Small intestine (tissue), 7 donors: ENCODE measurements at regions not wholly inside any gene's neighbourhood (a gene's known extent, or its start where the extent isn't known, plus 50 kb on each side); places are given as distances from the start of the nearest gene placed in this dataset.

Experiments
- DNase-seq, 2 donors: peaks; one replicate each; pipeline versions ENCODE4 v3.0.0 to v3.0.0-alpha.2; 2013
- FAIRE-seq: peaks from 2 replicates; lab custom pipeline; 2012; peaks lifted over from hg19 to GRCh38; lab: Jason Lieb, UNC
- H3K27ac ChIP-seq, 3 donors: one replicate each; pipeline ENCODE4 v1.5.1; 2013; ENCODE audit warnings: low read length in 2 of 3, mild to moderate bottlenecking in 2 of 3, control low read depth in 1 of 3, inconsistent platforms in 1 of 3, low read depth in 1 of 3, moderate library complexity in 1 of 3
- H3K27me3 ChIP-seq, 3 donors: one replicate each; pipeline ENCODE4 v1.6.1; 2013; ENCODE audit warnings: low read length in 3 of 3, inconsistent platforms in 1 of 3; ENCODE audit not compliant: control insufficient read depth in 3 of 3, insufficient read depth in 3 of 3
- H3K36me3 ChIP-seq, 3 donors: one replicate each; pipeline ENCODE4 v1.6.1; 2013; ENCODE audit warnings: low read length in 3 of 3, inconsistent platforms in 1 of 3, low read depth in 1 of 3, mild to moderate bottlenecking in 1 of 3, moderate library complexity in 1 of 3; ENCODE audit not compliant: control insufficient read depth in 3 of 3, insufficient read depth in 2 of 3
- H3K4me1 ChIP-seq, 3 donors: one replicate each; pipeline ENCODE4 v1.6.1; 2013; ENCODE audit warnings: low read length in 2 of 3, inconsistent platforms in 1 of 3, low read depth in 1 of 3, mild to moderate bottlenecking in 1 of 3, moderate library complexity in 1 of 3; ENCODE audit not compliant: control insufficient read depth in 3 of 3, insufficient read depth in 2 of 3
- H3K4me3 ChIP-seq, 3 donors: one replicate each; pipeline ENCODE4 v1.5.1; 2013; ENCODE audit warnings: low read length in 3 of 3, control low read depth in 1 of 3, inconsistent platforms in 1 of 3, low read depth in 1 of 3, mild to moderate bottlenecking in 1 of 3, moderate library complexity in 1 of 3
- H3K9me3 ChIP-seq, 2 donors: one replicate each; pipeline ENCODE4 v1.6.1; 2013; ENCODE audit warnings: low read depth in 1 of 2, low read length in 1 of 2; ENCODE audit not compliant: control insufficient read depth in 2 of 2, insufficient read depth in 1 of 2
- WGBS, 3 donors: extraction: QIAGEN DNeasy Blood & Tissue Kit; methylation state at CpG; one replicate each; pipeline ENCODE4 v1.1.7; 2013; 5-methylcytosine and 5-hydroxymethylcytosine counted together
- donor health status: healthy with polysubstance abuse.
- donor health status: control.
- donor health status: control.
- donor health status: Bipolar disorder and iron deficiency.
- donor health status: healthy.

DNA sequence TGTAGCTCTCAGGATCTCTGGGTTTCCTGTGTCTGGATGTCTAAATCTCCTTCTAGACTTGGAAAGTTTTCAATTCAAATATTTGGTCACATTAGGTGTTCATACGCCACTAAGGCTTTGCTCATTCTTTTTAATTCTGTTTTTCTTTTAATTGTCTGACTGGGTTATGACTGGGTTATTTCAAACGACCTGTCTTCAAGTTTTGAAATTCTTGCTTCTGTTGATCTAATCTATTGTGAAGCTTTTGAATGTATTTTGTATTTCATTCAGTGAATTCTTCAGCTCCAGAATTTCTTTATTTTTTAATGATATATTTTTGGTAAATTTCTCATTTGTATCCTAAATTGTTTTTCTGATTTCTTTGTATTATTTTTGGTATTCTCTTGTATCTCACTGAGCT lies 81.0 kb upstream of the PCDH10 start:
- Histone ChIP-seq H3K9me3 (peaks cover 4 to 20% of the 10 kb centered on the region in 2 donors), H3K27me3 (no peaks in the 10 kb centered on the region), H3K27ac (no peak overlapping the region), H3K36me3 (no peaks in the 10 kb centered on the region), H3K4me1 (no peaks in the 10 kb centered on the region), H3K4me3 (no peak overlapping the region)
- no peak for DNase-seq
- FAIRE-seq: peak; percentile 62
- WGBS, 3 donors: 39 to 87% (median 51%) methylated on average over 2 of the region's 2 CpGs

GRCh38 chr4:133081246-133081645 lies 67.8 kb upstream of the PCDH10 start:
- FAIRE-seq: no peak
- no peaks in the 10 kb centered on the region for H3K4me1 ChIP-seq
- no peak for DNase-seq
- H3K4me3 ChIP-seq: no peak overlapping the region
- H3K9me3 ChIP-seq: peaks cover 0 to 4% of the 10 kb centered on the region in 2 donors
- 17 to 54% (median 21%) methylated on average over 2 of the region's 2 CpGs for WGBS, 3 donors
- H3K27me3 ChIP-seq: no peaks in the 10 kb centered on the region
- no peak overlapping the region for H3K27ac ChIP-seq
- no peaks in the 10 kb centered on the region for H3K36me3 ChIP-seq

GRCh38 chr4:133084421-133084820 lies 64.7 kb upstream of the PCDH10 start:
- Histone ChIP-seq H3K36me3 (no peaks in the 10 kb centered on the region), H3K27me3 (no peaks in the 10 kb centered on the region), H3K4me3 (no peak overlapping the region), H3K4me1 (no peaks in the 10 kb centered on the region), H3K9me3 (no peaks in the 10 kb centered on the region), H3K27ac (no peak overlapping the region)
- no peak for DNase-seq
- 68 to 92% (median 74%) methylated on average over 1 of the region's 1 CpG for WGBS, 3 donors
- FAIRE-seq: no peak

- Histone ChIP-seq H3K4me1 (no peaks in the 10 kb centered on the region), H3K27ac (no peak overlapping the region), H3K9me3 (no peaks in the 10 kb centered on the region), H3K27me3 (no peaks in the 10 kb centered on the region), H3K4me3 (no peak overlapping the region), H3K36me3 (no peaks in the 10 kb centered on the region)
- WGBS, 3 donors: 74 to 94% (median 80%) methylated on average over 2 of the region's 2 CpGs
- DNase-seq (no peak), FAIRE-seq (no peak)
Measured at GRCh38 chr4:133095591-133095990, 53.5 kb upstream of the PCDH10 start.

- no peak overlapping the region for H3K27ac ChIP-seq
- H3K4me1 ChIP-seq: no peaks in the 10 kb centered on the region
- H3K4me3 ChIP-seq: no peak overlapping the region
- H3K36me3 ChIP-seq: no peaks in the 10 kb centered on the region
- H3K27me3 ChIP-seq: no peaks in the 10 kb centered on the region
- WGBS, 3 donors: 31 to 52% (median 47%) methylated on average over 1 of the region's 1 CpG
- no peaks in the 10 kb centered on the region for H3K9me3 ChIP-seq
- FAIRE-seq (no peak), DNase-seq (no peak)
Measured at GRCh38 chr4:133096972-133097371, 52.1 kb upstream of the PCDH10 start.
